Uterus (tissue), 3 donors: ENCODE measurements at regions not wholly inside any gene's neighbourhood (a gene's known extent, or its start where the extent isn't known, plus 50 kb on each side); places are given as distances from the start of the nearest gene placed in this dataset.

Source experiments
- DNase-seq, 2 donors: peaks; one replicate each; pipeline ENCODE4 v3.0.0-alpha.2; 2019 to 2020
- H3K27ac ChIP-seq, 2 donors: fragments of 200-600 bp; sonication (generic); 1 replicate in 1 of 2; 2 replicates in 1 of 2; pipeline ENCODE4 v1.5.1; 2016 to 2018
- H3K27me3 ChIP-seq, 2 donors: fragments of 200-600 bp; sonication (generic); one replicate each; pipeline ENCODE4 v1.5.1; 2018 to 2019; ENCODE audit warnings: control low read depth in 1 of 2
- H3K36me3 ChIP-seq, 2 donors: fragments of 200-600 bp; sonication (generic); one replicate each; pipeline ENCODE4 v1.5.1; 2019; ENCODE audit warnings: control low read depth in 1 of 2
- H3K4me1 ChIP-seq, 2 donors: fragments of 200-600 bp; sonication (generic); one replicate each; pipeline ENCODE4 v1.5.1; 2018 to 2019; ENCODE audit warnings: control low read depth in 1 of 2
- H3K4me3 ChIP-seq, 2 donors: fragments of 200-600 bp; sonication (generic); 1 replicate in 1 of 2; 2 replicates in 1 of 2; pipeline ENCODE4 v1.5.1; 2018 to 2019; ENCODE audit warnings: mild to moderate bottlenecking in 1 of 2
- H3K9me3 ChIP-seq, 2 donors: fragments of 200-600 bp; sonication (generic); one replicate each; pipeline ENCODE4 v1.5.1; 2019; ENCODE audit warnings: control low read depth in 1 of 2
- CTCF ChIP-seq, 4 experiments: fragments of 200-600 bp in 2 of 4; fragments of 450-650 bp in 2 of 4; sonication (generic) in 2 of 4; IDR thresholded peaks; one replicate each; pipeline ENCODE4 v1.5.1; 2016 to 2019; ENCODE audit warnings: antibody characterized with exemption in 4 of 4, mild to moderate bottlenecking in 2 of 4, moderate library complexity in 1 of 4
- POLR2A ChIP-seq, 2 donors: fragments of 450-650 bp; IDR thresholded peaks; one replicate each; pipeline ENCODE4 v1.6.1; 2016; ENCODE audit warnings: antibody characterized with exemption in 2 of 2, mild to moderate bottlenecking in 1 of 2, moderate library complexity in 1 of 2
- intact Hi-C: fragments of 100-400 bp; cut with DNase I; formaldehyde crosslinking; loops from one replicate; pipeline ENCODE4 v1.15.1; 2023; ENCODE audit warnings: low total_unique reads
- donor health status: DM: yes; HTN: yes; CAD: no.

GRCh38 chr3:193771653-193772421 is 178.8 kb downstream of the OPA1 start:
- no peak for DNase-seq
- H3K4me3 ChIP-seq, result no peak overlapping the region
- no peaks in the 10 kb centered on the region for H3K36me3 ChIP-seq
- no peak for TF ChIP-seq POLR2A (IDR thresholded peaks at IDR 0.05)
- no peak for TF ChIP-seq CTCF (IDR thresholded peaks at IDR 0.05)
- intact Hi-C loops, result no loop called here
- no peaks in the 10 kb centered on the region for H3K27me3 ChIP-seq
- no peak overlapping the region for H3K27ac ChIP-seq
- H3K4me1 ChIP-seq, result no peaks in the 10 kb centered on the region
- H3K9me3 ChIP-seq, result no peaks in the 10 kb centered on the region

DNA sequence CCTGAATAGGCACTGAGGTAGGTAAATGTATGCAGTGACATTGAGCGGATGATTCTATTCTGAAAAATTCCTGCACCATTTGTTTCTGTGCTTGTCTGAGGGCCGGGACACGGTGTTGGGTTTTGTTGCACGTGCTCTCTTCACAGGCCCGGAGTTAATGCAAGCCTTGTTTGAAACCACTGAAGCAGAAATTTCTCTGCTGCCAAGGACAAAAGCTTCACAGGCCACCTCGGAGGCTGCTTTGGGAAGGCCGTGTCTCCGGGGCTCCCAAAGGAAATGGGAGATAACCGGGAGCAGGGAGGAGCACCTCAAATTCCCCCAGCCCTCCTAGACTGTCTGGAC is 179.4 kb downstream of the OPA1 start:
- Histone ChIP-seq H3K27me3 (no peaks in the 10 kb centered on the region), H3K4me1 (no peaks in the 10 kb centered on the region), H3K4me3 (no peak overlapping the region), H3K9me3 (no peaks in the 10 kb centered on the region), H3K27ac (no peak overlapping the region), H3K36me3 (no peaks in the 10 kb centered on the region)
- intact Hi-C loops, result no loop called here
- TF ChIP-seq POLR2A (IDR thresholded peaks at IDR 0.05) (no peak), CTCF (IDR thresholded peaks at IDR 0.05) (no peak)
- no peak for DNase-seq

DNA sequence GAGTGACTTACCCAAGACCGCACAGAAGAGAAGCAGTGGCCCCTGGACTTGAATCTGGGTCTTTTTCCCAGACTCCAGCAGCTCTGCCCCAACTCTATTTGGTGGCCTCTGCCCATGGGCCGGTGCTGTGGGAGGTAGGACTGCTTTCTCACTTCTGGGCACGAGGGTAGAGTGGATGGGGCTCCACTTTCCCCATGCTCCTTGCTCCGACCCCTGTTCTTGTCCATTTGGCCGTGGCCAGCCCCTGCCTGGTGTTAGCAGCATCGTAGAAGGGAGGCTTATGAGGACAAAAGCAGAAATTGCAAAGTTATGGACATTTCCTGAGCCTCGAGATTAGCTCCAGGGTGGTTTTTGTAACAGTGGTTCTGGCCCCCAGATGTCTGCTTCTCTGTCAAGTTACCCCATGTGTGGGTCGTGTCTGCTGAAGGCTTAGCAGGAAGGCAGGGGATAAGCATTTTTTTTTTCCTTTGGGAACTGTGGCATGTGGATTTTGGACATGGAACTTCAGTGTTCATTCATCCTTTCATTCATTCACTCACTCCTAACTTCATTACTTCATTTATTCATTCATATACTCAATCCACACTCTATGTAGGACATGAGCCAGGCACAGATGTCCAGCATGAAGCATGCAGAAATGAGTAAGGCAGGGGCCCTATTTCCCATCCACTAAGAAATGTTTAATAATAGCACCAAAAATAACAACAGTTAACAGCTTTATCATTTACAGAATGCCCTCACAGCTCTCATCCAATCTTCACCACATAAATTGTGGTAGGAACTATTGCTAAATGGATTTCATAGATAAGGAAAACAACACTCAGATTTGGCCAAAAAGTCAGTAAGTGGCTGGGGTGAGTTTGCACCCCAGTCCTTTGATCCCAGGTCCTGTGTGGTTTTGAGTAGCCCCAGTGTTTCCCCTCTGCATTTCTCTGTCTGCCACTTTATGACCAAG is 180.5 kb downstream of the OPA1 start:
- H3K27me3 ChIP-seq, result no peaks in the 10 kb centered on the region
- H3K4me3 ChIP-seq, result no peak overlapping the region
- H3K4me1 ChIP-seq, result no peaks in the 10 kb centered on the region
- DNase-seq, result no peak
- H3K9me3 ChIP-seq, result no peaks in the 10 kb centered on the region
- intact Hi-C loops, result no loop called here
- TF ChIP-seq CTCF (IDR thresholded peaks at IDR 0.05), result no peak
- TF ChIP-seq POLR2A (IDR thresholded peaks at IDR 0.05), result no peak
- H3K27ac ChIP-seq, result no peak overlapping the region
- H3K36me3 ChIP-seq, result no peaks in the 10 kb centered on the region

DNA sequence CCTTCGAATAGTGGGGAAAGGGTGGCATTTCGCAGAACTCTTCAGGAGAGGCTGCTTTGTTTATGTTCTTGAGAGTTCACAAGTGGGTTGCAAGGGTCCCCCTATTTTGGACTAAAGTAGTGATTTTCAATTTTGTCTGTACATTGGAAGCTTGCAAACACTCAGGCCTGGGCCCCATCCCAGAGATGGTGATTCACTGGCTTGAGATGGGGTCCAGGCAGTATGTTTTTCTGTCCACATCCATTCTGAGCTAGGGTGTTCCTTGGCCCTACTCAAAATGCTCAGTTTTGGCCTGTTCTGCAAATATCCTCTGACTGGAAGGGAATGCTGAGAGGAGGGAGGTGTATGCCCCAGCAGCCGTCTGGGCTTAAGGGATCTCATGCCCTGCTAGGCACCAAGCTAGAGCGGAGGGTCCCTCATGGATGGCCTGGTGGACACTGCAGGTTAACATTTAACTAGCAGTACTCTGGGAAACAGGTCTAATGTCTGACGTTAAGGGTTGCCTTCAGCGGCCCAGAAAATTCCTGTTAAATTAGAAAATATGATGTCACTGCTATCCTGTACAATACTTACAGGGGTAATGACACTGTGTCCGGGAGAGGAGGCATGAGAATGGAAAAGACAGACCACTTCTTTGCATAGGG is 181.4 kb downstream of the OPA1 start:
- no peaks in the 10 kb centered on the region for H3K4me1 ChIP-seq
- DNase-seq, result no peak
- H3K27ac ChIP-seq, result no peak overlapping the region
- intact Hi-C loops, result no loop called here
- no peaks in the 10 kb centered on the region for H3K27me3 ChIP-seq
- no peaks in the 10 kb centered on the region for H3K36me3 ChIP-seq
- H3K9me3 ChIP-seq, result no peaks in the 10 kb centered on the region
- no peak overlapping the region for H3K4me3 ChIP-seq
- TF ChIP-seq CTCF (IDR thresholded peaks at IDR 0.05) (no peak), POLR2A (IDR thresholded peaks at IDR 0.05) (no peak)

DNA sequence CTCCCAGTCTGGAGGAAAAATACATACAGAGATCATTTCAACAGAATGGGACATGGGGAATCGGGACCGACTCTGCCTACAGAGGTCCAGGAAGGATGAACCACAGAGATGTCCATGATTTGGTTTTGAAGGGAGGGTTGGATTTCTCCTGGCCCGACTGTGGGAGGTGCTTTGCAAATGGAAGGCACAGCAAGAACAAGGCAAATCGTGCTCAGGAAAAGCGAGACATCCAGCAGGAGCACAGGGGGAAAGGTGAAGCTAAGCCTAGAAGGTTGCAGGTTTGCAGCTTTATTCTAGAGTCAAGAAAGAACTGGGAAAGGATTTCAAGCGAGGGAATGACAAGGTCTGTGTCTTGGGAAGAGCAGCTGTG is 181.9 kb downstream of the OPA1 start:
- DNase-seq, result no peak
- intact Hi-C loops, result no loop called here
- H3K4me1 ChIP-seq, result no peaks in the 10 kb centered on the region
- no peak overlapping the region for H3K4me3 ChIP-seq
- no peaks in the 10 kb centered on the region for H3K9me3 ChIP-seq
- no peak overlapping the region for H3K27ac ChIP-seq
- no peaks in the 10 kb centered on the region for H3K27me3 ChIP-seq
- TF ChIP-seq CTCF (IDR thresholded peaks at IDR 0.05) (no peak), POLR2A (IDR thresholded peaks at IDR 0.05) (no peak)
- H3K36me3 ChIP-seq, result no peaks in the 10 kb centered on the region
